ENCODE measurements at regions not wholly inside any gene's neighbourhood (a gene's known extent, or its start where the extent isn't known, plus 50 kb on each side); places are given as distances from the start of the nearest gene placed in this dataset.

- FAIRE-seq = no peak
- Histone ChIP-seq H3K9me1 (ENCODE audit: control insufficient read depth, extremely low read depth, insufficient read depth, low read length) (no peaks in the 10 kb centered on the region), H3K4me1 (ENCODE audit: control insufficient read depth, extremely low read depth, insufficient read depth, low read length) (no peaks in the 10 kb centered on the region), H3K4me3 (ENCODE audit: control insufficient read depth in 2 of 3, extremely low read depth in 1 of 3, insufficient read depth in 2 of 3, low read depth in 1 of 3, low read length in 3 of 3) (no peak overlapping the region), H3K4me2 (ENCODE audit: control insufficient read depth, extremely low read depth, insufficient read depth, low read depth, low read length) (no peak overlapping the region), H3K27me3 (ENCODE audit: control insufficient read depth, extremely low read depth, insufficient read depth, low read length) (no peaks in the 10 kb centered on the region), H3K36me3 (ENCODE audit: control insufficient read depth in 2 of 2, extremely low read depth in 1 of 2, insufficient read depth in 2 of 2, low read length in 2 of 2) (no peaks in the 10 kb centered on the region), H3K27ac (ENCODE audit: control insufficient read depth, insufficient read depth, low read length) (no peak overlapping the region), H3K9me3 (ENCODE audit: control insufficient read depth, low read depth, low read length) (no peaks in the 10 kb centered on the region), H3K79me2 (ENCODE audit: control insufficient read depth, insufficient read depth, low read length) (no peaks in the 10 kb centered on the region), H4K20me1 (ENCODE audit: control insufficient read depth, extremely low read depth, insufficient read depth, low read length) (no peaks in the 10 kb centered on the region), H3K9ac (ENCODE audit: control insufficient read depth, extremely low read depth, insufficient read depth, low read length) (no peak overlapping the region), H2AFZ (ENCODE audit: control insufficient read depth, low read length) (no peak overlapping the region)
- no peak for DNase-seq (ENCODE audit: low read depth, low spot score)
- dilution Hi-C loops (cut with MboI; ENCODE audit: extremely low pct_ligation_motif_present, low sequenced_read_pairs) = no loop called here
- TF ChIP-seq, protein P1, sequence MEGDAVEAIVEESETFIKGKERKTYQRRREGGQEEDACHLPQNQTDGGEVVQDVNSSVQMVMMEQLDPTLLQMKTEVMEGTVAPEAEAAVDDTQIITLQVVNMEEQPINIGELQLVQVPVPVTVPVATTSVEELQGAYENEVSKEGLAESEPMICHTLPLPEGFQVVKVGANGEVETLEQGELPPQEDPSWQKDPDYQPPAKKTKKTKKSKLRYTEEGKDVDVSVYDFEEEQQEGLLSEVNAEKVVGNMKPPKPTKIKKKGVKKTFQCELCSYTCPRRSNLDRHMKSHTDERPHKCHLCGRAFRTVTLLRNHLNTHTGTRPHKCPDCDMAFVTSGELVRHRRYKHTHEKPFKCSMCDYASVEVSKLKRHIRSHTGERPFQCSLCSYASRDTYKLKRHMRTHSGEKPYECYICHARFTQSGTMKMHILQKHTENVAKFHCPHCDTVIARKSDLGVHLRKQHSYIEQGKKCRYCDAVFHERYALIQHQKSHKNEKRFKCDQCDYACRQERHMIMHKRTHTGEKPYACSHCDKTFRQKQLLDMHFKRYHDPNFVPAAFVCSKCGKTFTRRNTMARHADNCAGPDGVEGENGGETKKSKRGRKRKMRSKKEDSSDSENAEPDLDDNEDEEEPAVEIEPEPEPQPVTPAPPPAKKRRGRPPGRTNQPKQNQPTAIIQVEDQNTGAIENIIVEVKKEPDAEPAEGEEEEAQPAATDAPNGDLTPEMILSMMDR (optimal IDR thresholded peaks at IDR 0.05 in 1 of 3, IDR thresholded peaks at IDR 0.05 in 1 of 3, conservative IDR thresholded peaks at IDR 0.05 in 1 of 3; ENCODE audit: extremely low read depth in 1 of 3, insufficient read depth in 2 of 3, low read length in 3 of 3) = no peak
- no peak for TF ChIP-seq EZH2 (IDR thresholded peaks at IDR 0.05; ENCODE audit: low read length)
Measured at GRCh38 chr5:24208686-24209106, 436.1 kb downstream of the CDH10 start.

DNA sequence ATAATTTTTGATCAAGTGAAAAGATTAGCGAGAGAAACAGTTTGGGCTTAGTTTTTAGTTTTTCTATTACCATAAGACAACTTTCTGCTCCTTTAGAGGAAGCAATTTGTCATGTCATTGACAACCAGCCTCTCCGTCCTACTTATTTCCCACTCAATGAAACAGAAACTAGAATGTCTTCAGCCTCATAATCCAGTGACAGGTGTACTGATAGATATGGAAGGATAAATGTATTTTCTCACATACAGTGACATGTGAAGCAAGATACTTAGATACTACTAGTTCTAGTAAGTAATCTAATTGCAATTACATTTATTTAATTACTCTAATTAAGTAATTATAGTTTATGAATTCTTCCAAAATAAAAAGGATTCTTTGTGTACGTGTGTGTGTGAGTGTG is 429.7 kb downstream of the CDH10 start:
- H4K20me1 ChIP-seq (ENCODE audit: control insufficient read depth, extremely low read depth, insufficient read depth, low read length) = no peaks in the 10 kb centered on the region
- no peak for FAIRE-seq
- no peaks in the 10 kb centered on the region for H3K4me1 ChIP-seq (ENCODE audit: control insufficient read depth, extremely low read depth, insufficient read depth, low read length)
- no peak overlapping the region for H3K4me3 ChIP-seq (ENCODE audit: control insufficient read depth in 2 of 3, extremely low read depth in 1 of 3, insufficient read depth in 2 of 3, low read depth in 1 of 3, low read length in 3 of 3)
- no peak overlapping the region for H3K4me2 ChIP-seq (ENCODE audit: control insufficient read depth, extremely low read depth, insufficient read depth, low read depth, low read length)
- no peak overlapping the region for H3K9ac ChIP-seq (ENCODE audit: control insufficient read depth, extremely low read depth, insufficient read depth, low read length)
- TF ChIP-seq, protein P1 (optimal IDR thresholded peaks at IDR 0.05 in 1 of 3, IDR thresholded peaks at IDR 0.05 in 1 of 3, conservative IDR thresholded peaks at IDR 0.05 in 1 of 3; ENCODE audit: extremely low read depth in 1 of 3, insufficient read depth in 2 of 3, low read length in 3 of 3) = no peak
- no peak for TF ChIP-seq EZH2 (IDR thresholded peaks at IDR 0.05; ENCODE audit: low read length)
- no peak overlapping the region for H3K27ac ChIP-seq (ENCODE audit: control insufficient read depth, insufficient read depth, low read length)
- no peaks in the 10 kb centered on the region for H3K79me2 ChIP-seq (ENCODE audit: control insufficient read depth, insufficient read depth, low read length)
- no peaks in the 10 kb centered on the region for H3K36me3 ChIP-seq (ENCODE audit: control insufficient read depth in 2 of 2, extremely low read depth in 1 of 2, insufficient read depth in 2 of 2, low read length in 2 of 2)
- no peak overlapping the region for H2AFZ ChIP-seq (ENCODE audit: control insufficient read depth, low read length)
- dilution Hi-C loops (cut with MboI; ENCODE audit: extremely low pct_ligation_motif_present, low sequenced_read_pairs) = no loop called here
- no peaks in the 10 kb centered on the region for H3K27me3 ChIP-seq (ENCODE audit: control insufficient read depth, extremely low read depth, insufficient read depth, low read length)
- no peaks in the 10 kb centered on the region for H3K9me1 ChIP-seq (ENCODE audit: control insufficient read depth, extremely low read depth, insufficient read depth, low read length)
- no peak for DNase-seq (ENCODE audit: low read depth, low spot score)
- no peaks in the 10 kb centered on the region for H3K9me3 ChIP-seq (ENCODE audit: control insufficient read depth, low read depth, low read length)
